D341Med (cell line): ENCODE measurements at regions not wholly inside any gene's neighbourhood (a gene's known extent, or its start where the extent isn't known, plus 50 kb on each side); places are given as distances from the start of the nearest gene placed in this dataset.

Source experiments
- DNase-seq: peaks from one replicate; pipeline ENCODE4 v3.0.0; 2012; ENCODE audit warnings: low spot score

GRCh38 chr14:42111355-42111754, 504.7 kb downstream of the LRFN5 start:
- no peak for DNase-seq

DNA sequence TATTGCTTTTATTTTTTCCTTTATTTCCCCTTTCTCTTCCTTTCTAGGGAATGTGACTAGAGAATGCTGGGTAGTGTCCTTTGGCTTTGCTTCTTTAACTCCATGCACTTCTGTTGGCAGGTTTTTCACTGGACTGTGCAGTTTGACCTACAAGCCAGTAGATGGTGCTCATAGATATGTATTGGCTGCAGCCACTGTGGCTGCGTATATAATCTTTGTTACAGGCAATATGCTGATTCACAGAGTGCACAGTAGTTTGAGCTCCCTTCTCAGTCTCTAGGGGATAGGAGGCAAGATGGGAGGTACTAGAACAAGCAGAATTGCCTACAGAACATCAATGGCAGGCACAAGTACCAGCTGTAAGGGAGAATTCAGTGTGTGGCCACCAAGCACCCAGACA, 503.5 kb downstream of the LRFN5 start:
- peak; percentile 42 for DNase-seq

- no peak for DNase-seq
Observed at GRCh38 chr14:42095155-42095554, 488.5 kb downstream of the LRFN5 start.

- no peak for DNase-seq
Observed at GRCh38 chr14:42090122-42090521, 483.4 kb downstream of the LRFN5 start.

DNA sequence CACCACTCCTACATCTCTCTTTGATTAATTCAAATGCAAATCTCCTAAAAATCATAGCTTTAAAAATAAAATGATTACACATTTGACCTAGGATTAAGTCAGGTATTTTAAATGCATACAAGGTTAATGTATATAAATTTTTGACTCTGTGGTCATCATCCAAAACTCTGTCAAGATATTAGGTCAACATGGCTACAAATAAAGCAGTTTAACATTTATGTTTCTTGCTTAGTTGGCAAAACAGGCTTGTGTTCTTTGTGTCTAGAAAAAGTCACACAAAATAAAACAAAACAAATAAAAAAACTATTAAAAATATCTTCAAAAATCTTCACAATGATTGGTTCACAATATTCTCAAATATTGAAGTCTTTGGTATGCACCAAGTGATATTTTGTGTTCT, 473.2 kb downstream of the LRFN5 start:
- DNase-seq: no peak

GRCh38 chr14:42078345-42078744, 471.7 kb downstream of the LRFN5 start:
- no peak for DNase-seq

DNA sequence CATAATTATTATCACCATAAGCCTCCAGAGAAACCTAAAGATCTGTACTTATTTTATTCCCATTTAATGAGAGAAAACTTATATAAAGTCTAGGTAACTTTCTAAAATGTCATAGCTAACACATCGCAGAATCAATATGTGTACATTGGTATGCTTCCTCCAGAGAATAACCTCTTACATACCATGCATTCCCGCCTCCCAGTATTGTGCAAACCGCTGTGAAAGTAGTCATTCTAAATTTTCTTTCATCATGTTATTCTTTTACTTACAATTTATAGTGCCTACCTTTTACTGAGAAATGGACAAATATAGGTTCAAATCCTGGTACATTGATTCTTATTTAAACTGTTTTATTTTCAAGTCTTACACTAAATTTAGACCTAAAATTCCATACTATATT, 463.4 kb downstream of the LRFN5 start:
- no peak for DNase-seq

- no peak for DNase-seq
Observed at GRCh38 chr14:42057111-42057510, 450.4 kb downstream of the LRFN5 start.

DNA sequence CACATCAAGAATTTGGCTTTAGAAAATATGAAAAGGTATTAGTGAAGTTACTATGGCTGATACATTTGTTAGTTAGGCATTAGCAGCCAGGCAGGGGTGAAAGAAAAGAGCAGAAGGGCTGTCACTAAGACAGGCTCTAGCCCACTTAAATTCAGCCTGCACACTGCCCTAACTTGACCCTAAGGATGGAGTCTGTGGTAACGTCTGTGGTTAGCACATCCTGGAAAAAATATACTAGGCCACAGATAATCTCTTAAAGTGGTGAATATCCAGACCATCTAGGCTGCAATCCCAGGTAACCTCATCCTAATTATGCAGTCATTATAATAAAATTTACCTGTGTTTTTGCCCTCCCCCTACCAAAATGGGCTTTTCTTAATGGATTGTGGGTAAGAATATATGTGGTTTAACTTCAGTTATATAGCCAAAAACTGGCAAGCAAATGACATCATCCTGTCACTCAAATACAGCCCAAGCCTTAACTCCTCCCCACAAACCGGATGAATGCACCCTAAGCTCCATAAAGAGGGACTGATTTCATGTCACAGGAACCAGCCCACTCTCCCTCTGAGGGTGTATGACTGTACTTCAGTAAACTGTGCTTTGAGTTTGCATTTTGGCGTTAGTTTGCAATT, 440.9 kb downstream of the LRFN5 start:
- no peak for DNase-seq

- DNase-seq: no peak
Observed at GRCh38 chr14:42045383-42045782, 438.7 kb downstream of the LRFN5 start.

- DNase-seq: no peak
Observed at GRCh38 chr14:42028607-42029006, 421.9 kb downstream of the LRFN5 start.

DNA sequence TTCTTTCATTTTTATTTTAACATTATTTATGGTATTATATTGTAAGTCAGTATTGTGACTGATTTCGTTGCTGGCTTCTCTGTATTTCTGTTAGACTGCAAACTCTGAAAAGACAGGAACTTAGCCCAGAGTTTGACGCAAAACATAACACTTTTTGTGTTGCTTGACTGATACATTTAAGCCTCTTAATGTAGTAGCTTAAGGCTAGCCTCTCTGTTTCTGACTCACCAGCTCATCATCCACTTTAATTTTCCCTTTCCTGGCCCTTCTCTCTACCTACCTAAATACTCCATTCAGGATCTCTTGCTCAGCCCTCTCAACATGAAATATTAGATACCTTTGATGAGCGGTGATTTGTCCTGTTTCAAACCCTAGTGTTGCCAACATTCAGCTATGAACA, 420.6 kb downstream of the LRFN5 start:
- no peak for DNase-seq

DNA sequence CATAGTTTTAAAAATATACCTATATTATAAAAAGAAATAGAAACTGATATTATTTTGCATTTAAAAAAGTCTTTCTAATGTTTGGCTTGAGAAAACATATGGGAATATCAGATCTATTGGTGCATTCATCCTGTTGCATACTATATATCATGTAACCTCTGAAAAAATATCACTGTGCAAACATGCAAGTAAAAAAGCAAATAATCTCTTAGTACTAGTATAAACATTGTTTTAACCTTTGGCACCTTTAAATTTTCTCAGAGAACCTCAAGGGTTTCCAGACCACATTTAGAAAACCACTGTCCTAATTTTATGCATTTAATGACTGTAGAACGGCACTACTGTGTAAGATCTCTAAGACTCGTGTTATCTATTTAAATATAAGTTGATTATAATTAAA, 416.8 kb downstream of the LRFN5 start:
- DNase-seq: no peak

DNA sequence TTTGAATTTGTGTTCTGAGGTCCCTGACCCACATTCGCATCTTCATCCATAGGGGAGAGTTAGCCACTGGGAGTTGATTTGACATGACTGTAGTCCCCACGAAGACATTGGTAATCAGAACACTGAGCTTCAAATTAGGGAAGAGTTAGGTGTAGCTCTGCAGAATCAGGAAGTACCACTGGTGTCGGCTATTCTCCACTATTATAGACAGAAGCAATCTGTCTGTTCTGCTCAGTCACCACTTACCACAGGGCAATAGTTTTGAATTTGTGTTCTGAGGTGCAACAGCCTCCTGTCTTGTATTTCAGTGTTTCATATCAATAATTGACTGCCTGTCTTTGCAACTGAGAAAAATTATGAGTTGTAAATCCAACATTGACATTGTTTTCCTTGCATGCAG, 407.6 kb downstream of the LRFN5 start:
- no peak for DNase-seq

DNA sequence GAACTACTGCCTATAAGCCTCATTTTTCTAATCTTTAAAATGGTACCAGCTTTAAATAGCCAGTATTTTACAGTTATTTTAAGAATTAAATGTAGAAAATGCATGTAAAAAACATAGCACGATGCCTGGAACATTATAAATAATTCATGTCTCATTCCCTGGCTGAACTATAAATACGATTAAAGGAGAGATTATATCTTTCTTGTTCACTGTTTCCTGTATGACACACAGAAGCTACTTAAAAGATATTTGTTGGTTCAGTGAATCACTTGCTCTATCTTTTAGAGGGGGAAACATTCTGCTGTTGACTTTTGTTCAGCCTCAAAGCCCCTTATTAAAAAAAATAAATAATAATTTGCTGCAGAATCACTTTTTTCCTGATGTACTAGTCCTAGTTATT, 406.9 kb downstream of the LRFN5 start:
- no peak for DNase-seq

DNA sequence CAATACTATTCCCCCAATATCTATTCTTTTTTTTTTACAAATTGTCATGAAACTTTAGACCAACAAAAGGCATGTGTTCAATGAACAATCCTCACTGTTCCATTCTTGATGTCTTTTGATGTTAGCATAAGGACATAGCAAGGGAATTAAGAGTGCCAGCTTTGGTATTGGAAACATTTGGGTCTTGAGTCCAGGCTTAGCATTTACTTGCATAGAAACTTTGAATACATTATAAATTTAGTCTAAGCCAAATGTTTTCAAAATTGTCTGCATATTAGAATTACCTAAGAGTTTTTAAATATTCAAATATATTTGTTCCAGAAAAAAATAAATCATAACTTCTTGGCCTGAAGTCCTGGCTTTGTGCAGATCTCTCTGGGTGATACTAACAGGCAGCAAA, 406.5 kb downstream of the LRFN5 start:
- DNase-seq: no peak

- no peak for DNase-seq
Observed at GRCh38 chr14:42011221-42011620, 404.5 kb downstream of the LRFN5 start.

GRCh38 chr14:42004321-42004720, 397.6 kb downstream of the LRFN5 start:
- DNase-seq: no peak

- no peak for DNase-seq
Observed at GRCh38 chr14:42002141-42002540, 395.5 kb downstream of the LRFN5 start.

DNA sequence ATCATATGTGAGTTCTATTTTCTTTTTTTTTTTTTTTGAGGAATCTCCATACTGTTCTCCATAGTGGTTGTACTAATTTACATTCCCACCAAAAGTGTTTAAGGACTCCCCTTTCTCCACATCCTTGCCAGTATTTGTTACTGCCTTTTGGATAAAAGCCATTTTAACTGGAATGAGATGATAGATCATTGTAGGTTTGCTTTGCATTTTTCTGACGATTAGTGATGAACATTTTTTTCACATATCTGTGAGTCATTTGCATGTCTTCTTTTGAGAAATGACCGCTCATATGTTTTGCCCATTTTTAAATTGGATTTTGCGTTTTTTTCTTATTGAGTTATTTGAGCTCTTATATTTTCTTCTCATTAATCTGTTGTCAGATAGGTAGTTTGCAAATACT, 394.8 kb downstream of the LRFN5 start:
- no peak for DNase-seq

DNA sequence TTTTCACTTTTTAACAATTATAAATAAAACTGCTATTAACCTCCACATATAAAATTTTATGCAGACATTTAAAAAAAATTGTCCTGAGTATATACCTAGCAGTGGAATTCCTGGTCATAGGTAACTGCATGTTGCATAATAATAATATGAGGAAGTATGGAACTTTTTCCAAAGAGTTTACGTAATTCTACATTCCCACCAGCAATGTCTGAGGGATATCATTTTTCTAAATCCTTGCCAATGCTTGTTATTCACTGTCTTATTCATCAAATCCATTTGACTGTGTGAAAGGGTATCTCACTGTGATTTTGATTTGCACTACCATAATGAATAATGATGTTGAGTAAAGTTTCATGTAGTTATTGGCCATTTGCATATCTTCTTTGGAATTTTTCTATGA, 393.8 kb downstream of the LRFN5 start:
- no peak for DNase-seq

DNA sequence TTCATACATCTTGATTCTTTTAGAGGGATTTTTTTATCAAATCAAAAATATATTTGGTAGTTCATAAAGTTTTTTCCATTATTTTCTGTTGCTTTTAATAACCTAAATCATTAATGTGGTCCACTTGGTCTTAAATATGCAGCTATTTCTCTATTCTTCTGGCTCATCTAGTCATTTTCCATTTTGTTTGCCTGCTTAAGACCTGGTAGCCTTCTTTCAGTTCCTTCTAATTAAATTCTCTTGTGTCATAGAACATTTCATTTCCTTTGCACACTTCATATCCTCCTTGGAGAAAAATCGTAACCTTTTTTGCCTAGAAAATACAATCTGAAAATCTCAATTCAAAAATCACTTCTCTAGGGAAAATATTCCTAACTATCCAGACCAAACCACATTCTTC, 387.0 kb downstream of the LRFN5 start:
- DNase-seq: no peak

DNA sequence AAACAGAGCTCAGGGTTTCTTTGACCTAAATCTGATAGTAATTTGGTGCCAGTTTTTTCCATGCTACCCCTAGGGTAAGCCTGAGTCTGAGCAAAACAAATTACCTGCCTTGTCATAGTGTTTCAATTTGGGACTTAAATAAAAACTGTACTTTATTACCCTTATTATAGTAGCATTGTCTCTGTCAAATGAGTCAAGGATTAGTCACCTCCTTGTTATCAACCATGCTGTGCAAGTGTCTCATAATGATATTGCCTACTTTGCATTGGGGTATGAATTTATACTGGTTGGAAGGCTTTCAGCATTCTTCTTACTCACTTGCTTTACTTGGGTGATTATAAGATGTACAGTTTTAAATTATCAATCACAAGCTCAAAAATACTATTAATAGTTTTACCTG, 380.0 kb downstream of the LRFN5 start:
- DNase-seq: no peak

DNA sequence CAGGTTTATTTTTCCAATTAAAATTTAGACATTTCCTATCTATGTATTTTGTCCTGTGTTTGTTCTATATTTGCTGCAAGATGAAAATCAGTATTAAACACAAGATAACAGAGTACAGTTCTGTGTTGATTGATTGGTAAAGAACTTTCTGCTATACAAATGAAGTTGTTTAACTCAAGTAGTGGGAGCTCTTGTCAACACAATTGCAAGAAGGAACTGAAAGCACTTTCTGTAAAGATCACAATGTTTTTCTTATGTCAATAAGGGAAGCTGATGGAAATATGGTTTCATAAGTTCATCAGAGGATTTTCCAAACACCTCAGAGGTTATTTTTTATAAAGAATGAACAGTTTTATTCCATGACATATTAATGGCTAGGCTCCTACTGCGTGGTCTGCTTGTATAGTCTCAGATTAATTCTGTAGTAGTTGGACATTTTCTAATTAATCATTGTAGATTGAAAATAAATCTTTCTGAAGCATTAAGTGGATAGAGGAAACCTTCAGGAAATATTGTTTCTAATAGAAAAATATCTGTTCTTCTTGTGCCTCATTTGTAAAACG, 379.5 kb downstream of the LRFN5 start:
- no peak for DNase-seq

DNA sequence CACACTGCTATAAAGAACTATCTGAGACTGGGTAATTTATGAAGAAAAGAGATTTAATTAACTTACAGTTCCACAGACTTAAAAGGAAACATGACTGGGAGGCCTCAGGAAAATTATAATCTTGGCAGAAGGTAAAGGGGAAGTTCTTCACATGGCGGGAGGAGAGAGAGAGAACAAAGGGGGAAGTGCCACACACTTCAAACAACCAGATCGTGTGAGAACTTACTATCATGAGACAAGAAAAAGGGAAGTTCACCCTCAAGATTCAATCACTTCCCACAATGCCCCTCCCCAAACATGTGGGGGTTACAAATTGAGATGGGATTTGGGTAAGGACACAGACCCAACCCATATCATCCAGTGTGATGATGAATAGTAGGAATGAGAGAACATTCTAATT, 366.5 kb downstream of the LRFN5 start:
- no peak for DNase-seq
